ENCODE measurements at regions not wholly inside any gene's neighbourhood (a gene's known extent, or its start where the extent isn't known, plus 50 kb on each side); places are given as distances from the start of the nearest gene placed in this dataset.

DNA sequence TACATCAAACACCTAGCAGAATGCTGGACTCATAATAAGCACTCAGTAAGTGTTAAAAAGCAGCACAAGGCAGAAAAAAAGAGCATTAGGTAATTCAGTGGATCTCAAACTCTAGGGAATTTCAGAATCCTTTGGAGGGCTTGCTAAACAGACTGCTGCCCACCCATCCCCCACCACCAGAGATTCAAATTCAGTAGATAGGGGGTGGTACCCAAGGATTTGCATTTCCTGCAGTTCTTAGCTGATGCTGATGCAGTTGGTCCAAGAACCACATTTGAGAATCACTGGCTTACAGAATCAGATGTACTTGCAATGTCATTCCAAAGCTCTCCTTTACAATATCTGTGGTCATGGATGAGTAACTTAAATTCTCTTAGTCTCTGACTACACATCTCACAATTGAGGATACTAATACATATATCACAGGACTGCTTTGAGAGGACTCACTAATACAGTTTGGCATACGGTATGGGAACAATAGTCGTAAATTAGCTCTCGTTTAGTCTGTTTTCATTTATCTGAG is 664.5 kb downstream of the KCNA4 start:
- Histone ChIP-seq H3K4me1 (ENCODE audit: control insufficient read depth, insufficient read depth, low read length) (no peaks in the 10 kb centered on the region), H3K27me3 (replicated peaks; ENCODE audit: control insufficient read depth, insufficient read depth, low read length) (peaks cover 4% of the 10 kb centered on the region), H3K36me3 (ENCODE audit: control insufficient read depth, insufficient read depth, low read length, severe bottlenecking) (no peaks in the 10 kb centered on the region), H3K9ac (ENCODE audit: low read length) (no peak overlapping the region), H3K4me3 (ENCODE audit: low read length) (no peak overlapping the region), H3K9me3 (ENCODE audit: control insufficient read depth, low read length) (no peaks in the 10 kb centered on the region)
- no peak for DNase-seq (ENCODE audit: low read depth)

DNA sequence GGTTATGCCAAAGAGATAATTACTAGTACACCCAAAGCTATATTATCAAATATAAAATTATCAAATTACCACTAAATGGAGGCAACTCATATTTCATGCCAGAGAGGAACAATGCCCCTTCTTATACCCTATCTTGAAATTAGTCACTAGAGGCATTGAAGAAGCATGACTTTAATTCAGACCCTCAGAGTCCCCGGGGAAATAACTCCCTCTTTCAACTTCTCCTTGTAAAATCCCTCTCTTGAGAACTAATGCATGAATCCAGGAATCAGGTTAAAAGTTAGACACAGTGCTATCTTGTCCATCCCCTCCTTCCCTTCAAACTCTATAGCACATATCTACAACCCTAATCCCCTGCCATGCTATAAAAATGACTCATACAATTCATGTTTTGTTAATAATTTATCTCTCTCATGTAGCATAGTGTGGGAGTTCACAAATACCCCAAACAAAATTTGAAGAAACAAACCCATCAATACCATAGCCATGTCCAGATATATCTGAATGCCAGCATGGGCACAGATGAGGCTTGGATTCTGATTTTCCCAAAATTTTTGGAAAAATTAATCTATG is 665.4 kb downstream of the KCNA4 start:
- H3K9ac ChIP-seq (ENCODE audit: low read length), result no peak overlapping the region
- no peaks in the 10 kb centered on the region for H3K4me1 ChIP-seq (ENCODE audit: control insufficient read depth, insufficient read depth, low read length)
- H3K9me3 ChIP-seq (ENCODE audit: control insufficient read depth, low read length), result no peaks in the 10 kb centered on the region
- H3K27me3 ChIP-seq (replicated peaks; ENCODE audit: control insufficient read depth, insufficient read depth, low read length), result peaks cover 4% of the 10 kb centered on the region
- H3K4me3 ChIP-seq (ENCODE audit: low read length), result no peak overlapping the region
- no peak for DNase-seq (ENCODE audit: low read depth)
- H3K36me3 ChIP-seq (ENCODE audit: control insufficient read depth, insufficient read depth, low read length, severe bottlenecking), result no peaks in the 10 kb centered on the region

DNA sequence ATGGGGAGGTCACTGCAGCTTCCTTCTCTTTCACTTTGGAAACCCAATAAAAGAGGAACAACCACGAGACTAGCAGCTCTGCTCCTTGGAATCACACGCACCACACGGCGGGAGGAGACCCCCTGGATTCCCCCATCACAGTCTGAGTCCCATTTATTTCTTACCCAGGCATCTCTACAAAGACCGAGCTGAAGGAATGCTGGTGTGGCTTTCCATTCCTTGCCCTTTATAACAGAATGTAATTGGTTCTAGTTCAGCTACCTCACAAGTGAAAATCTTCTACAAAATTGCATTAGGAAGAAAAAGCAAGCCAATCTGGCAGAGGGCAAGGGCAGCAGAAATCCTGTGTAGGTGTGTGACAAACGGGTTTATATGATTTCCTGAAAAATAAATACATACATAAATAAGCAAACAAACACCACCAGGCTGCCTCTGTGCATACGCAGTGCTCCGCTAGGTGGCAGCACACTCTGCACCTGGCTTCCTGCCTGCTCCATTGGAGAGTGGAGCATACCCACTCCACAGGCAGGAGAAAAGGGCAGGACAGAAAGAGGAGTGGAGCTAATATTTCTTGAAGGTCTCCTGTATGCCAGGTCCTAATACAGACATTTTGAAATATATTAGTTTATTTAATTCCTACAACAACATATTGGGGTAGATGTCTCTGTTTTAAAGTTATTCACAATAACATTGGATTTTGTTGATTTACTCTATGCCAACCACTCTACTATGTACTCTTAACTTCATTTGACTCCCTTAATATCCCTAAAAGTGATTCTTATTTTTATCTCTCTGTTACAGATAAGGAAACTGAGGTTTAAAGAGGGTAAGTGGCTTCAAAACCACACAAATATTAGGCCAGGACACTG is 673.1 kb downstream of the KCNA4 start:
- H3K4me1 ChIP-seq (ENCODE audit: control insufficient read depth, insufficient read depth, low read length), result no peaks in the 10 kb centered on the region
- peaks cover 3% of the 10 kb centered on the region for H3K27me3 ChIP-seq (replicated peaks; ENCODE audit: control insufficient read depth, insufficient read depth, low read length)
- no peak overlapping the region for H3K9ac ChIP-seq (ENCODE audit: low read length)
- H3K9me3 ChIP-seq (ENCODE audit: control insufficient read depth, low read length), result no peaks in the 10 kb centered on the region
- H3K36me3 ChIP-seq (ENCODE audit: control insufficient read depth, insufficient read depth, low read length, severe bottlenecking), result no peaks in the 10 kb centered on the region
- DNase-seq (ENCODE audit: low read depth), result peak; percentile 72
- peak overlapping the region; percentile 34 for H3K4me3 ChIP-seq (ENCODE audit: low read length)

DNA sequence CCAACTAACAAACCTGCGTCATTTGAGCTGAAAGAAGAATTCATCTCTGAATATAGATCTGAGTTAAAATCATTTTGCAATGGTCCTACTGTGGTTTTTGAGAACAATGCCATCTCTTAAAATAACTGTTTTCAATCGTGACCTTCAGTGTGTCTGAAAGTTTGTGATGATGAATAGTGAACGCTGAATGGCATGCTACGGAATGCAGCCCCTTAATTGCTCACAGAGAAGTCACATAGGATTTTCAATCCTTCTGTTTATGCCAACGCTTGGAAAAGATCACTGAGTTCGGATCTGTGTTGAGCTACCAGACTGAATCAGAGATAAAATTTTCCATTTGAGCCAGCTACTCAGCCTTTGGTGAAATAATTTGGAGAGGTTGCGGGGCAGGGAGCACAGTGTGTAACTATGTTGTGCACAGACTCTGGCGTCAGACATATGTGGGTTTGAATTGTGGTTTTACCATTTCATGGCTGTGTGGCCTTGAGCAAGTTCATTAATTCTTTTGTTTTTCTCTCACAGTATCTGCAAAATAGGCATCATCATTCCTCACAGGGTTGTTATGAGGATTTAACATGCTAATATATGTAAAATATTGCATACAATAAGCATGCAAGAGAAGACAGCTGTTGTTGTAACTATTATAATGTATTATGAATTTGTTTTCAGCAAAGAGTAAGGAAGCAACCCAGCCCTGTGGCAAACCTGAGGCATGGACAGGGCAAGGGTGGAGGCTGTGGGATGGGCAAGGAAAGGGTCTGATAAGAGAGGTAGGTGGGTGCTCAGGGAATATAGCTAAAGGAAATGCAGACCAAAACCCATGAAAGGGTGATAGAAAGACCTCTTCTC is 679.9 kb downstream of the KCNA4 start:
- no peak overlapping the region for H3K4me3 ChIP-seq (ENCODE audit: low read length)
- peak; percentile 64 for DNase-seq (ENCODE audit: low read depth)
- H3K4me1 ChIP-seq (ENCODE audit: control insufficient read depth, insufficient read depth, low read length), result peaks cover 11% of the 10 kb centered on the region
- no peaks in the 10 kb centered on the region for H3K27me3 ChIP-seq (replicated peaks; ENCODE audit: control insufficient read depth, insufficient read depth, low read length)
- H3K36me3 ChIP-seq (ENCODE audit: control insufficient read depth, insufficient read depth, low read length, severe bottlenecking), result no peaks in the 10 kb centered on the region
- H3K9me3 ChIP-seq (ENCODE audit: control insufficient read depth, low read length), result no peaks in the 10 kb centered on the region
- H3K9ac ChIP-seq (ENCODE audit: low read length), result no peak overlapping the region

DNA sequence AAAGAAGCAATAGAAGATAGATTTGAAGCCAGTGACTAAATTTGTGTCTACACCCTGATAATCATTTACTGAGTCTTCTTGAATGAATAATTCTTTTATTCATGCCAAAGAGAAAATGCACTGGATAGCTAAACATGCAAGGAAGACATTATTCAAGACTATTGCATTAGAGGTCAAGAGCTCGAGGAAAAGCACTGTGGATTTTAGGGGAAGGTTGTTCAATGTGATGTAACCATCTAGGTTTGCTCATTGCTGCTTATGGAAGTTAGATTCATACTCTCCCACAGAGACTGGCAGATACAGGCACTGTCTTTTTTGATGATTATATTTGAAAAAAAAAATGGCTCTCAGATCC is 682.1 kb downstream of the KCNA4 start:
- Histone ChIP-seq H3K4me1 (ENCODE audit: control insufficient read depth, insufficient read depth, low read length) (peaks cover 11% of the 10 kb centered on the region), H3K36me3 (ENCODE audit: control insufficient read depth, insufficient read depth, low read length, severe bottlenecking) (no peaks in the 10 kb centered on the region), H3K9ac (ENCODE audit: low read length) (no peak overlapping the region), H3K27me3 (replicated peaks; ENCODE audit: control insufficient read depth, insufficient read depth, low read length) (no peaks in the 10 kb centered on the region), H3K9me3 (ENCODE audit: control insufficient read depth, low read length) (no peaks in the 10 kb centered on the region), H3K4me3 (ENCODE audit: low read length) (no peak overlapping the region)
- DNase-seq (ENCODE audit: low read depth), result no peak

DNA sequence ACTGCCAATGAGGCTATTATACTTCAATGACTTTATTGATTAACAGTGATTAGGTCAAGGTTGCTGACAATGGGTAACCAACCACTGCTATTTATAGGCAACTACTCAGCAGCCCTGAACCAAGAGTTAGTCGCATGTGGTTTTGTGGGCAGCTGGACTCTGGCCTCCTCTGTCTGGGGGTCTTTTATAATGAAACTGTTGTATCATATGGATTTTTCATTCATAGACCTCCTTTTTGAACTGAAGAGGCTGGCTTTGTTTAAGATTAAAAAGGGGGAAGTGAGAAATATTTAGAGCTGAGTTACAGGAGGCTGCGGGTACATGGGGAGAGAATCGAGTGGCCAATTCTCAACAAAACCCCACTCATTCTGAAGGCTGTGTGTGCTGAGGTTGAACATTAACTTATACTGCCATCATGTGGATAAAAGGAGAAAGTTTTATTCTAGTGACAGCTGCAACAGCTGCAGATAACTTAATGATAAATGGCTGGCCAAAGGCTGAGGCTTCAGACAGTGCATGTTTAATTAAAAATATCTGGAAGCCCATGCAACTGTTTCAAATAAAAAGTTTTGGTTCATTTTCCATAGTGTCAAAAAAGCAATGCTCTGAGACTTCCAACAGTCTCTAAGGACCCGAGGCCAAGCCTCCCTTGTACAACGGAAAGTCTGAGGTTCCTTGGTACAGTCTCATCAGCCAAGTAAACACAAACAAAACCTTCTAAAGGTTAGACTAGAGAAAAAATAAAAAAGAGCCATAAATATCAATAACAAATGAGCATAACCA is 682.6 kb downstream of the KCNA4 start:
- Histone ChIP-seq H3K9me3 (ENCODE audit: control insufficient read depth, low read length) (no peaks in the 10 kb centered on the region), H3K4me3 (ENCODE audit: low read length) (no peak overlapping the region), H3K36me3 (ENCODE audit: control insufficient read depth, insufficient read depth, low read length, severe bottlenecking) (no peaks in the 10 kb centered on the region), H3K4me1 (ENCODE audit: control insufficient read depth, insufficient read depth, low read length) (peaks cover 11% of the 10 kb centered on the region), H3K9ac (ENCODE audit: low read length) (no peak overlapping the region), H3K27me3 (replicated peaks; ENCODE audit: control insufficient read depth, insufficient read depth, low read length) (no peaks in the 10 kb centered on the region)
- peak; percentile 81 for DNase-seq (ENCODE audit: low read depth)

DNA sequence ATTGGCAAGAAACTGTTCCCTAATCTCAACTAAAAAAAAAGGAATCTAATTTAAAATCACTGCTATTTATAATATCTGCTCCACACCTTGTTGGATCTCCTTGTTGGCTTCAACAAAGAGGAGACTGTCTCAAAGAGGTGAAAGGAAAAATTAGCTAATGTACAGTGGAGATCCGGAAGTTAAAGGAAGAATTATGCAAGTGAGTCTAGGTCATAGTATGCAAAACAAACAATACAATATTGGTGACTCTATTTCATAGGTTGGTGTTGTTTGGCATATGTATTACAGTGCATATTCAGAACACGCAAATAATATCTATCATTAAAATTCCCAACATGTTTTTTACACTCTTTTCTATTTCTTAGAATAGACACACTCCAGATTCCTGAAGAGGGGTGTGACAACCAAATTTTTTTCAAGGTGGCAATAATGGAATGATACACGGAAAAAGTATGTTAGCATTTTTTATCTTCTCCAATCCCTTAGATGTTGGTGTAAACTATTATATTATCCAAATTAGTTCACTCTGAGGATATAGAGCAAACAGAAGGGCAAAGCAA is 685.3 kb downstream of the KCNA4 start:
- no peaks in the 10 kb centered on the region for H3K27me3 ChIP-seq (replicated peaks; ENCODE audit: control insufficient read depth, insufficient read depth, low read length)
- H3K36me3 ChIP-seq (ENCODE audit: control insufficient read depth, insufficient read depth, low read length, severe bottlenecking), result no peaks in the 10 kb centered on the region
- H3K4me3 ChIP-seq (ENCODE audit: low read length), result no peak overlapping the region
- no peaks in the 10 kb centered on the region for H3K9me3 ChIP-seq (ENCODE audit: control insufficient read depth, low read length)
- DNase-seq (ENCODE audit: low read depth), result no peak
- H3K9ac ChIP-seq (ENCODE audit: low read length), result no peak overlapping the region
- peaks cover 3% of the 10 kb centered on the region for H3K4me1 ChIP-seq (ENCODE audit: control insufficient read depth, insufficient read depth, low read length)

DNA sequence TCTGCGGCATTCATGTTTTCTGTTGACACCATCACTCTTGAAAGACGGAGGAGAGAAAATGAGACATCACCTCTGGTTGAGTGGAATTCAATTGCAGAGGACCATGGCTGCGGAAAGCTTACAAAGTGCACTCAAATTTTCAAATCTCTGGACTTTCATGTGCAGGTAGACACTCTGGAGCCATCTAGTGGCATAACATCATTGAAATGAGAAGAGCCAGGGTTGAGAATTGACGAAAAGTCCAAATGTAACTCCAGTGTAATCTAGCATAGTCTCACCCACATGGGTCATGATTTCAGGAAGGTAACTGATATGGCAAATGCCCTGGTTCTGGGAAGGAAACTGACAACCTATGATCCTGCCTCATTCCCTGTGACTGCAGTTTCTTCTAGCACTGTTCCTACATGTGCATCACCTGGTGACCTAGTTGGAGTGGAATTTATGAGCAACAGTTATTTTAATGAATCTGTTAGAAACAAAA is 687.8 kb downstream of the KCNA4 start:
- Histone ChIP-seq H3K27me3 (replicated peaks; ENCODE audit: control insufficient read depth, insufficient read depth, low read length) (no peaks in the 10 kb centered on the region), H3K9ac (ENCODE audit: low read length) (no peak overlapping the region), H3K4me3 (ENCODE audit: low read length) (no peak overlapping the region), H3K36me3 (ENCODE audit: control insufficient read depth, insufficient read depth, low read length, severe bottlenecking) (no peaks in the 10 kb centered on the region), H3K4me1 (ENCODE audit: control insufficient read depth, insufficient read depth, low read length) (no peaks in the 10 kb centered on the region), H3K9me3 (ENCODE audit: control insufficient read depth, low read length) (no peaks in the 10 kb centered on the region)
- peak; percentile 84 for DNase-seq (ENCODE audit: low read depth)

DNA sequence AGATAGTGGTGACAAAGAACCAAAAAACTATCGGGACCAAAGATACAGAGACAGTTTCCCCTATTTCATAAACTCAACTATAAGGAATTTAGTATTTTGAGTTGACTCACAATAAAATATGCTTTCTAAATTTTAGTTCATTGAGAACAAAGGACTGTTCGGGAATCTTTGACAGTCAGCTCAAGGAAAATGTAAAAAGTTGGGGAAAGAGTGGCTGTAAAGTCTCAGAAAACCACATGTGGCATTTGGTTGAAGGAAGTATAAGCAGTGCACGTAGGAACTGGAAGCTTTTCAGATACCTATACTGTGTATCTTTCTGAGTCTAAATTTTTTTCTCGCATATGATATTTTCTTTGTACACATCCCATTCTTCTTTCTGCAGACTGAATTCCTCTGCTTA is 688.9 kb downstream of the KCNA4 start:
- H3K9ac ChIP-seq (ENCODE audit: low read length), result no peak overlapping the region
- H3K9me3 ChIP-seq (ENCODE audit: control insufficient read depth, low read length), result no peaks in the 10 kb centered on the region
- H3K27me3 ChIP-seq (replicated peaks; ENCODE audit: control insufficient read depth, insufficient read depth, low read length), result no peaks in the 10 kb centered on the region
- no peak for DNase-seq (ENCODE audit: low read depth)
- no peaks in the 10 kb centered on the region for H3K36me3 ChIP-seq (ENCODE audit: control insufficient read depth, insufficient read depth, low read length, severe bottlenecking)
- no peak overlapping the region for H3K4me3 ChIP-seq (ENCODE audit: low read length)
- no peaks in the 10 kb centered on the region for H3K4me1 ChIP-seq (ENCODE audit: control insufficient read depth, insufficient read depth, low read length)

DNA sequence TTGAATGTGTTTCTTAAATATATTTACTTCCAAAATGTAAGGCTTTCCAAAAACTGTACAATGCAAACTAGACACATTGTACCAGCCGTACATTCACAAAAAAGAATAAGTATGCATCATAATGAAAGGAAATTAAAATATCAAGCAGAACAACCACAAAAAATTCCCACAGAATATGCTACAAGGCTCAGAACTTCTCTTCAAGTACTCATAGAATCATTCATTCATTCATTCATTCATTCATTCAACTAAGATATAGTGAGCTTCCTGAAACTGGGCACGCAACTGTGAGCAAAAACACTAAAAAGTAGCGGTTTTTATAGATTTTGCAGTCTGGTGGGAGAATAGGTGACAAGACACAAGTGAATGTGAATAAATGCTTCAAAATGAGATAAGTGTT is 690.1 kb downstream of the KCNA4 start:
- Histone ChIP-seq H3K9me3 (ENCODE audit: control insufficient read depth, low read length) (no peaks in the 10 kb centered on the region), H3K27me3 (replicated peaks; ENCODE audit: control insufficient read depth, insufficient read depth, low read length) (no peaks in the 10 kb centered on the region), H3K4me1 (ENCODE audit: control insufficient read depth, insufficient read depth, low read length) (no peaks in the 10 kb centered on the region), H3K4me3 (ENCODE audit: low read length) (no peak overlapping the region), H3K36me3 (ENCODE audit: control insufficient read depth, insufficient read depth, low read length, severe bottlenecking) (no peaks in the 10 kb centered on the region), H3K9ac (ENCODE audit: low read length) (no peak overlapping the region)
- DNase-seq (ENCODE audit: low read depth), result no peak
